ENCODE measurements at regions not wholly inside any gene's neighbourhood (a gene's known extent, or its start where the extent isn't known, plus 50 kb on each side); places are given as distances from the start of the nearest gene placed in this dataset.

DNA sequence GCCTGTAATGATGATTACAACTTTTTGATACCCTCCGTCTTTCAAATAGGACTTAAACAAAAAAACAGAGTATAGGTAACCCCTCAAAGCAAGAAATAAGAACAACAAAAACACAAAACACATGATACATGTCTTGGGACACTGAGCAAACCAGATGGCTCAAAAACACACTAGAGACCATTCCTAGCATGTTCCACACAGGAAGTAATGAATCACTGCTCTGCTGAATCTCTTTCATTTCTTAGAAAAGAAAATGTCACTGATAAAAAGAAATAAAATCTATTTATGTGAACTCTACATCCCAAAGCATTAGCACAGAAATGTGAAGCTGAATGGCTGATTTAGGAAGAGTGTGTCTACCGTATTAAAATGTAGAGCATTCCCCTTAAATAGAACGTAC is 134.5 kb upstream of the IL15 start:
- H3K27me3 Mint-ChIP-seq, result no peaks in the 10 kb centered on the region
- no peak overlapping the region for H3K27ac Mint-ChIP-seq
- no peaks in the 10 kb centered on the region for H3K9me3 Mint-ChIP-seq
- H3K4me3 Mint-ChIP-seq, result no peak overlapping the region
- H3K36me3 Mint-ChIP-seq (ENCODE audit: low read depth), result no peaks in the 10 kb centered on the region
- H3K4me1 Mint-ChIP-seq, result no peaks in the 10 kb centered on the region
- DNase-seq, result no peak
- CTCF ChIA-PET, result interaction anchor here (0.7 kb wide), 1 partner anchor 94 kb away, joined by 3 read pairs; no protein-coding TSS in a partner anchor
- POLR2A ChIA-PET, result no interaction called here

DNA sequence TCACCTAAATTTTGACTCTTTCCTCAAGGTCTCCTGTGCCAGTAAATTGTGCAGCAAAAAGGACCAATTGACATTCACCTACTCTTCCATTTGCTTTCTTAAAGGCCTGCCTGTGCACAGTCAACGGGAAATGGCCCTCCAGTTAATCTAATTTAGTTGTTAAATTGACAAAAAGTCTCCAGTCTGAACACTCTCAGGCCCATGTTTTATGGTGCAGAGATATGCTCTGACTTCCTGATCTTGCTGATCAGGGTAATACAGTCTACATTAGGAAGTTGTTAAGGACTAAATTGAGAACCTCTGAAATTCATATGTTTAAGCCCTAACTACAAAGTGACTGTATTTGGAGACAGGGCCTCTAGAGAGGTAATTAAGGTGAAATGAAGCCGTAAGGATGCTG is 133.6 kb upstream of the IL15 start:
- Mint-ChIP-seq H3K4me3 (no peak overlapping the region), H3K27me3 (no peaks in the 10 kb centered on the region), H3K9me3 (no peaks in the 10 kb centered on the region), H3K27ac (no peak overlapping the region), H3K36me3 (ENCODE audit: low read depth) (no peaks in the 10 kb centered on the region), H3K4me1 (no peaks in the 10 kb centered on the region)
- CTCF ChIA-PET, result no interaction called here
- DNase-seq, result no peak
- POLR2A ChIA-PET, result no interaction called here

DNA sequence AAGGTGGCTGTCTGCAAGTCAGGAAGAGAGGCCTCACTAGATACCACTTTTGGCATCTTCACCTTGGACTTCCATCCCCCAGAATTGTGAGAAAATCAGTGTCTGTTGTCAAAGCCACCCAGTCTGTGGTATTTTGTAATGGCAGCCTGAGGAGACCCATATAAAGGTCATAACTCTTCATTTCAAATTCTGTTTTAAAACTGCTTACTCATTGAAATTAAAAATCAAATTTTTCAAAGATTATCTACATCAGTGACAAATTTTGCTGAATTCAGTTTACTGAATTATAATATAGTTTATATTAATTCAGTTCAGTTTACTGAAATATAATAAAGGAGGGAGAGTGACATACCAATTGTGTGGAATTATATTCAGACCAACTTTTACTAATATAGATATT is 133.1 kb upstream of the IL15 start:
- H3K9me3 Mint-ChIP-seq, result no peaks in the 10 kb centered on the region
- CTCF ChIA-PET, result no interaction called here
- H3K4me3 Mint-ChIP-seq, result no peak overlapping the region

DNA sequence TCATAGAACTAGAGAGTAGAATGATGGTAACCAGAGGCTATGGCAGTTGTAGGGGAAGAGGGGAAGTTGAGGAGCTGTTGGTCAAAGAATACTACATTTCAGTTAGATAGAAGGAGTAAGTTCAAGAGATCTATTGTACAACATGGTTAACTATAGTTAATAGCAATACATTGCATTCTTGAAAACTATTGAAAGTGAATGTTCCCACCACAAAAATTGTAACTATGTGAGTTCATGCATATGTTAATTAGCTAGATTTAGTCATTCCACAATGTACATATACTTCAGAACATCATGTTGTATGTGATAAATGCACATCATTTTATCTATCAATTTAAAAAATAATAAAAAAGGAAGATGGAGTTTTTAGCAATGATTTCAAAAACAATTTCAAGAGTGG is 125.3 kb upstream of the IL15 start:
- H3K27ac Mint-ChIP-seq, result no peak overlapping the region
- H3K9me3 Mint-ChIP-seq, result peaks cover 4% of the 10 kb centered on the region
- DNase-seq, result no peak
- H3K27me3 Mint-ChIP-seq, result peaks cover 2% of the 10 kb centered on the region
- CTCF ChIA-PET, result no interaction called here
- no peak overlapping the region for H3K4me3 Mint-ChIP-seq
- POLR2A ChIA-PET, result no interaction called here
- H3K36me3 Mint-ChIP-seq (ENCODE audit: low read depth), result no peaks in the 10 kb centered on the region
- no peaks in the 10 kb centered on the region for H3K4me1 Mint-ChIP-seq

More for the DNA sequence above, 133.1 kb upstream of the IL15 start:
- POLR2A ChIA-PET, result no interaction called here
- H3K27ac Mint-ChIP-seq, result no peak overlapping the region
- DNase-seq, result no peak
- H3K27me3 Mint-ChIP-seq, result no peaks in the 10 kb centered on the region
- H3K36me3 Mint-ChIP-seq (ENCODE audit: low read depth), result no peaks in the 10 kb centered on the region
- no peaks in the 10 kb centered on the region for H3K4me1 Mint-ChIP-seq

DNA sequence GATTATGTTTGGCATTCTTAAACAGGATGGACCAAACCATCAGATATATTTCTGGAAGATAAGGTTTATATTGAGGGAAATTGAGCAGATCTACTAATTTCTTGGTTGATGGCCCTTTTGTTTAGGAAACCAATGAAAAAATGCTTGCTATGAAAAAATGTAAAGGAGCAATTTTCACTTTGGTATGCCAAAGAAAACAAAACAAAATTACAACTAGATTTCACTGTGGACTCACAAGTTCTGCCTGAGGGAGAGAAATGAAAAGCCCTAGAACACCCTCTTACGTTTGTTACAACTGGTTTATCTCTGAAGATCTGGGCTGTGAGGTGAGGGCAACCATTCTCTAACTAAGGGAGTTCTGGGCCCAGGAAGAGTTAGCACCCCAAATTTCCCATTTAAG is 122.5 kb upstream of the IL15 start:
- CTCF ChIA-PET, result no interaction called here
- H3K27ac Mint-ChIP-seq, result no peak overlapping the region
- H3K4me1 Mint-ChIP-seq, result no peaks in the 10 kb centered on the region
- H3K9me3 Mint-ChIP-seq, result peaks cover 4% of the 10 kb centered on the region
- POLR2A ChIA-PET, result no interaction called here
- no peaks in the 10 kb centered on the region for H3K36me3 Mint-ChIP-seq (ENCODE audit: low read depth)
- H3K4me3 Mint-ChIP-seq, result no peak overlapping the region
- DNase-seq, result no peak
- H3K27me3 Mint-ChIP-seq, result peaks cover 2% of the 10 kb centered on the region

DNA sequence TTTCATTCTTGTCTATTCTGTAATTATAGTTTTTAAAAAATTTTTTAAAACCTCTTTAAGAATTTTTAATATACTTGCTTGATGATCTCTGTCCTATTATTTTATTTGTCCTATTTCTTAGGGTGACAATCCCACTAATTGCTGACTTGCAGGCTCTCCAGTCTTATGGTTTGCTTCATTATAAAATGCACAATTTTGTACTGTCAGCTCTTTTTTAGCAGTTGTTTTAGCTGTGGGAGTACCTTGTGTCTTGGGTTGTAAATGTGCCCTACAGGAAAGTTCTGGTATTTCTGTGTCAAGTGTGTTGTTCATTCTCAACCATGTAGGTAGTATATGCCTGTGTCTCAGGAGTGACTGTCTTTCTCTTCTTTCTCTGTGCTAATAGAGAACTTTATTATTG is 118.2 kb upstream of the IL15 start:
- Mint-ChIP-seq H3K27ac (no peak overlapping the region), H3K27me3 (peaks cover 2% of the 10 kb centered on the region), H3K9me3 (no peaks in the 10 kb centered on the region), H3K4me1 (no peaks in the 10 kb centered on the region), H3K4me3 (no peak overlapping the region), H3K36me3 (ENCODE audit: low read depth) (no peaks in the 10 kb centered on the region)
- ChIA-PET CTCF (no interaction called here), POLR2A (no interaction called here)
- DNase-seq, result no peak

DNA sequence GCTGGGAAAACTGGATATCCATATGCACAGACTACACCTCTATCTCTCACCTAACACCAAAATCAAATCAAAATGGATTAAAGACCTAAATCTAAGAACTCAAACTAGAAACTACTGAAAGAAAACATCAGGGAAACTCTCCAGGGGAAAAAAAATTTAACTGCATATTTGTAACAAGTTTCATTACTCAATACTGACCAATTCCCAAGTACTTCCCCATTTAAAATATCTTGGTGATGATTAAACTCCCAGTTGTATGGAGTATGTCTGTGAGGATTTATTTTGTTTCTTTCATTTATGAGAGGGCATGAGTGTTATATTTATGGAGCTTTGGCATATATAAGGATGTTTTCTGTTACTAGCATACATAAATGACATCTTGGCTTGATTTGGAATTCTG is 112.3 kb upstream of the IL15 start:
- no peak for DNase-seq
- H3K36me3 Mint-ChIP-seq (ENCODE audit: low read depth), result no peaks in the 10 kb centered on the region
- H3K9me3 Mint-ChIP-seq, result no peaks in the 10 kb centered on the region
- H3K4me3 Mint-ChIP-seq, result no peak overlapping the region
- ChIA-PET POLR2A (no interaction called here), CTCF (no interaction called here)
- no peak overlapping the region for H3K27ac Mint-ChIP-seq
- H3K27me3 Mint-ChIP-seq, result no peaks in the 10 kb centered on the region
- H3K4me1 Mint-ChIP-seq, result no peaks in the 10 kb centered on the region

DNA sequence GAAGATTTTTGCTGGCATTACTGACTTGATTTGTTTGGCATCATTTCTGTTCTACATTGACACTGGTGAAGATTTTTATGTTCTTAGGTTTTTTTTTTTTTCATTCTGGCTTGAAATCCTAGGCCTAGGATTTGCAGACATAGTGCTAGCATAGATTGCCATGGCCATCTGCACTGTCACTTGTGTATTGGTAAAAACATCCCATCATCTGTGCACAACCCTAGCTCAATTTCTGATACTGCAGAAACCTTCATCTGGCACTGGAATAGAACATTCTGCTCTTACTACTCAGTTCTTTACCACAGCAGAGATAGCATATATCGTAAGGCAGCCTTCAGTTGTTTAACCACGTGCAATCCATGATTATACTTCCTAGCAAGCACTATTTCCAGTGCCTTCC is 111.5 kb upstream of the IL15 start:
- H3K36me3 Mint-ChIP-seq (ENCODE audit: low read depth), result no peaks in the 10 kb centered on the region
- H3K9me3 Mint-ChIP-seq, result no peaks in the 10 kb centered on the region
- H3K27ac Mint-ChIP-seq, result no peak overlapping the region
- CTCF ChIA-PET, result no interaction called here
- no peak for DNase-seq
- H3K4me3 Mint-ChIP-seq, result no peak overlapping the region
- no peaks in the 10 kb centered on the region for H3K4me1 Mint-ChIP-seq
- no peaks in the 10 kb centered on the region for H3K27me3 Mint-ChIP-seq
- POLR2A ChIA-PET, result no interaction called here

DNA sequence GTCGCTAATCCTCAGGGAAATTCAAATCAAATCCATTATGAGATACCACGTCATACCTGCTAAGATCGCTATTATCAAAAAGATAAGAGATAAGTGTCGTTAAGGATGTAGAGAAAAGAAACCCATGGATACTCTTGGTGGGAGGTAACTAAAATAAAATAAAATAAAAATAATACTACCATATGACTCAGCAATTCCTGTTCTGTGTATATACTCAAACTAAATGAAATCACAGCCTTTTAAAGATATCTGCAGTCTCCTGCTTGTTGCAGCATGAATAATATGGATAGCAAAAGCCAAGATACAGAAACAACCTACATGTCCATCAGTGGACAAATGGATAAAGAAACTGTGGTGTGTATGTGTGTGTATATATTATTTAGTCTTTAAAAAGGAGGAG is 105.8 kb upstream of the IL15 start:
- POLR2A ChIA-PET, result no interaction called here
- Mint-ChIP-seq H3K27me3 (no peaks in the 10 kb centered on the region), H3K9me3 (peaks cover 2% of the 10 kb centered on the region), H3K4me1 (no peaks in the 10 kb centered on the region), H3K4me3 (no peak overlapping the region), H3K36me3 (ENCODE audit: low read depth) (no peaks in the 10 kb centered on the region), H3K27ac (no peak overlapping the region)
- no peak for DNase-seq
- CTCF ChIA-PET, result no interaction called here

DNA sequence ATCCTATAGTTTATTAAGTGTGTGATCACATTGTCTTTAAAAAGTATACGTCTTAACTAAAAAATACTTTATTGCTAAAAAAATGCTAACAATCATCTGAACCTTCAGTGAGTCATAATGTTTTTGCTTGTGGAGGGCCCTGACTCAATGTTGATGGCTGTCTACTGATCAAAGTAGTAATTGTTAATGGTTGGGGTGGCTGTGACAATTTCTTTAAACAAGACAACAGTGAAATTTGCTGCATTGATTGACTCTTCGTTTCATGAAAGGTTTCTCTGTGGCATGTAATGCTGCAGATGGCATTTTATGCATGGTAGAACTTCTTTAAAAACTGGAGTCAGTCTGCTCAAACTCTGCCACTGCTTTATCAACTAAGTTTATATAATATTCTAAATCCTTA is 101.4 kb upstream of the IL15 start:
- no peaks in the 10 kb centered on the region for H3K27me3 Mint-ChIP-seq
- no peak overlapping the region for H3K4me3 Mint-ChIP-seq
- H3K27ac Mint-ChIP-seq, result no peak overlapping the region
- no peak for DNase-seq
- ChIA-PET CTCF (interaction anchor here (0.6 kb wide), 1 partner anchor 38 kb away, joined by 3 read pairs; no protein-coding TSS in a partner anchor), POLR2A (no interaction called here)
- H3K36me3 Mint-ChIP-seq (ENCODE audit: low read depth), result no peaks in the 10 kb centered on the region
- no peaks in the 10 kb centered on the region for H3K4me1 Mint-ChIP-seq
- peaks cover 12% of the 10 kb centered on the region for H3K9me3 Mint-ChIP-seq

DNA sequence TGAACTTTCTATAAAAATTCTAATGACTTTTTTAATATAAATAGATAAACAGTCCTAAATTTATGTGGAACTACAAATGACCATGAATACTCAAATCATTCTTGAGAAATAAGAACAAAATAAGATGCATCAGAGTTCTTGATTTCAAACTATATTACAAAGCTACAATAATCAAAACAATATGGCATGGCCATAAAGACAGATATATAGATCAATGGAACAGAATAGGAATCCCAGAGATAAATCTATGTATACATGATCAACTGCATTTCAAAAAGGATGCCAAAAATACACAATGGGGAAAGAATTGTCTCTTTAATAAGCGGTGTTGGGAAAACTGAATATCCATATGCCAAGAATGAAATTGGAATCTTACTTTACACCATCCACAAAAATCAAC is 98.4 kb upstream of the IL15 start:
- CTCF ChIA-PET, result no interaction called here

DNA sequence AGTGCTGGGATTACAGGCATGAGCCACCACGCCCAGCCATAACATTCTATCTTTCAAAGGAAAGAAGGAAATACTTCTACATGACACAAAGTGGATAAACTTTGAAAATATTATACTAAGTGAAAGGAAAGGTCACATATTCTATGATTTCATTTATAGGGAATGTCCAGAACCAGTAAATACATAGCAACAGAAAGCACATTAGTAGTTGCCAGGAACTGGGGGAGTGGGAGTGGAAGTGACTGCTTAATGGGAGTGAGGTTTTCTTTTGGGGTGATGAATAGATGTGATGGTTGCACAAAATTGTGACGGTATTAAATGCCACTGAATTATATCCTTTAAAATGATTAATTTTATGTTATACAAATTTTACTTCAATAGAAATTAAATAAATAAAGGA is 95.7 kb upstream of the IL15 start:
- POLR2A ChIA-PET, result no interaction called here
- no peaks in the 10 kb centered on the region for H3K4me1 Mint-ChIP-seq
- DNase-seq, result no peak
- CTCF ChIA-PET, result no interaction called here
- no peaks in the 10 kb centered on the region for H3K36me3 Mint-ChIP-seq (ENCODE audit: low read depth)
- no peak overlapping the region for H3K27ac Mint-ChIP-seq
- no peaks in the 10 kb centered on the region for H3K27me3 Mint-ChIP-seq
- no peak overlapping the region for H3K4me3 Mint-ChIP-seq
- H3K9me3 Mint-ChIP-seq, result peaks cover 9% of the 10 kb centered on the region

More for the DNA sequence above, 98.4 kb upstream of the IL15 start:
- H3K27me3 Mint-ChIP-seq, result no peaks in the 10 kb centered on the region
- no peak overlapping the region for H3K4me3 Mint-ChIP-seq
- H3K4me1 Mint-ChIP-seq, result no peaks in the 10 kb centered on the region
- POLR2A ChIA-PET, result no interaction called here
- no peak overlapping the region for H3K27ac Mint-ChIP-seq
- no peak for DNase-seq
- peaks cover 9% of the 10 kb centered on the region for H3K9me3 Mint-ChIP-seq
- H3K36me3 Mint-ChIP-seq (ENCODE audit: low read depth), result no peaks in the 10 kb centered on the region

DNA sequence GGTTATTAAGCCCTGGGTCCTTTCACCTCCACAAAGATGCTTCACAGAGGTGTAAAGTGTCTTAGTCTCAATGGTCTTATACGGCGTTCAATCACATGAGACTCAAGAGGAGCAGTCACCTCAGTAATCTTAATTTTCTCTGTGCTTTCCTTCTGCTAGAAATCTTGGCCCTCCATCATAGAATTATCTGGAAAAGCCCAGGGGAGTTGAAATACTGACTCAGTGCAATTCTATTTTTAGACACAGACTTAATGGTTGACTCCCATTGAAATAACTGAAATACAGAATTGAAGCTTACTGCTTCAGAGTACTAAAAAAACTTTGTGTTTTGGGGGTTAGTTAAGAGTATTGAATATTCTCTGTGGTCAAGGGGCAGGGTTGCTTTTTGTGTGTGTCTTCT is 94.5 kb upstream of the IL15 start:
- H3K36me3 Mint-ChIP-seq (ENCODE audit: low read depth), result no peaks in the 10 kb centered on the region
- DNase-seq, result no peak
- H3K27ac Mint-ChIP-seq, result no peak overlapping the region
- H3K9me3 Mint-ChIP-seq, result peaks cover 9% of the 10 kb centered on the region
- CTCF ChIA-PET, result interaction anchor here (0.6 kb wide), 1 partner anchor 63 kb away, joined by 5 read pairs; no protein-coding TSS in a partner anchor
- H3K4me1 Mint-ChIP-seq, result no peaks in the 10 kb centered on the region
- no peaks in the 10 kb centered on the region for H3K27me3 Mint-ChIP-seq
- POLR2A ChIA-PET, result no interaction called here
- H3K4me3 Mint-ChIP-seq, result no peak overlapping the region

DNA sequence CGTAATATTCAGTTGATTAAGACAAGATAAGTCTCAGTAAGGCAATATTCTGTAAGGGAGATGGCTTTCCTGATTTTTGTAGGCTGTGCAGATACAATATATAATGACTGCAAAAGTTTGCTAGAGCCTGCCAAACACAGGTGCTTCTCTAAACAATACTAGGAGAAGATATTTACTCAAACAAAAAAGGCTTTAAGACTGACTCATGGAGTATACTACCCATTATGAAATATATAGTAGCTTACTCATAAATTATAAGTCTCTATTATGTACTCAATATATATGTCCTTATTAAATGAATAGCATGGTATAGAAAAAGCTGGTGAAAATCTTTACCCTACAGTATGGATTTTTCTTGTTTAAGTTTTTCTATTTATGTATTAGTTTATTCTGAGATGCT is 93.2 kb upstream of the IL15 start:
- peaks cover 3% of the 10 kb centered on the region for H3K9me3 Mint-ChIP-seq
- no peaks in the 10 kb centered on the region for H3K27me3 Mint-ChIP-seq
- no peaks in the 10 kb centered on the region for H3K4me1 Mint-ChIP-seq
- POLR2A ChIA-PET, result no interaction called here
- no peak overlapping the region for H3K27ac Mint-ChIP-seq
- CTCF ChIA-PET, result no interaction called here
- no peak for DNase-seq
- no peaks in the 10 kb centered on the region for H3K36me3 Mint-ChIP-seq (ENCODE audit: low read depth)
- no peak overlapping the region for H3K4me3 Mint-ChIP-seq

DNA sequence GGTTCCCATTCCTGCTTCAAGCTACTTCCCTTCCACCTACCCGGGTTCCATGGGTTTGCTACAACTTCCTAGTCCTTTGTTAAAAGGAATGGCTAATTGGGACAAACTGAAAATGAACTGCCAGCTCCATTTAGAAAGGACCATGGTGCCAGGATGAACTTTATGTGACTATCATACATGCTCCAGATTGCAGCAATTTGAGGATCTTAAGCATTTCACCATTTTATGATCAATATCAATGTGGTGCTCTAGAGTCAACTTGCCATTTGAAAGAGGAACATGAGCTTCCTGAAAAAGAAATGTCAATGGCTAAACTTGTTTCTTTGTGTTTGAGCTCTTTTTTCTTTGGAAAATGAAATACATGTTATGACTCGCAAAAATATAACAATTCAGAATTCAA is 92.7 kb upstream of the IL15 start:
- no peak overlapping the region for H3K4me3 Mint-ChIP-seq
- H3K9me3 Mint-ChIP-seq, result no peaks in the 10 kb centered on the region
- H3K27me3 Mint-ChIP-seq, result no peaks in the 10 kb centered on the region
- no peaks in the 10 kb centered on the region for H3K36me3 Mint-ChIP-seq (ENCODE audit: low read depth)
- H3K27ac Mint-ChIP-seq, result no peak overlapping the region
- CTCF ChIA-PET, result no interaction called here
- no peaks in the 10 kb centered on the region for H3K4me1 Mint-ChIP-seq
- POLR2A ChIA-PET, result no interaction called here
- DNase-seq, result no peak

Measured in activated CD4-positive, alpha-beta T cell treated with anti-CD3 and anti-CD28 coated beads, Interleukin-2, amount 10 ng/mL, durations not matched to agents 7 days and 5 days (primary cell).